ENCODE measurements at regions not wholly inside any gene's neighbourhood (a gene's known extent, or its start where the extent isn't known, plus 50 kb on each side); places are given as distances from the start of the nearest gene placed in this dataset.

GRCh38 chr5:72628771-72629371, 121.7 kb upstream of the ZNF366 start (continued):
- TF ChIP-seq ATF2 (IDR thresholded peaks at IDR 0.05; ENCODE audit: low read length) (no peak), HDAC2 (IDR thresholded peaks at IDR 0.05; ENCODE audit: borderline replicate concordance in 1 of 2, low read depth in 2 of 2, low read length in 2 of 2) (no peak), POLR2AphosphoS5 (IDR thresholded peaks at IDR 0.05; ENCODE audit: low read depth, low read length) (no peak)

Data from H1 (cell line).